ENCODE measurements at regions not wholly inside any gene's neighbourhood (a gene's known extent, or its start where the extent isn't known, plus 50 kb on each side); places are given as distances from the start of the nearest gene placed in this dataset.

- TF ChIP-seq, protein P1, sequence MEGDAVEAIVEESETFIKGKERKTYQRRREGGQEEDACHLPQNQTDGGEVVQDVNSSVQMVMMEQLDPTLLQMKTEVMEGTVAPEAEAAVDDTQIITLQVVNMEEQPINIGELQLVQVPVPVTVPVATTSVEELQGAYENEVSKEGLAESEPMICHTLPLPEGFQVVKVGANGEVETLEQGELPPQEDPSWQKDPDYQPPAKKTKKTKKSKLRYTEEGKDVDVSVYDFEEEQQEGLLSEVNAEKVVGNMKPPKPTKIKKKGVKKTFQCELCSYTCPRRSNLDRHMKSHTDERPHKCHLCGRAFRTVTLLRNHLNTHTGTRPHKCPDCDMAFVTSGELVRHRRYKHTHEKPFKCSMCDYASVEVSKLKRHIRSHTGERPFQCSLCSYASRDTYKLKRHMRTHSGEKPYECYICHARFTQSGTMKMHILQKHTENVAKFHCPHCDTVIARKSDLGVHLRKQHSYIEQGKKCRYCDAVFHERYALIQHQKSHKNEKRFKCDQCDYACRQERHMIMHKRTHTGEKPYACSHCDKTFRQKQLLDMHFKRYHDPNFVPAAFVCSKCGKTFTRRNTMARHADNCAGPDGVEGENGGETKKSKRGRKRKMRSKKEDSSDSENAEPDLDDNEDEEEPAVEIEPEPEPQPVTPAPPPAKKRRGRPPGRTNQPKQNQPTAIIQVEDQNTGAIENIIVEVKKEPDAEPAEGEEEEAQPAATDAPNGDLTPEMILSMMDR (IDR thresholded peaks at IDR 0.05 in 2 of 3, conservative IDR thresholded peaks at IDR 0.05 in 1 of 3; ENCODE audit: borderline replicate concordance in 1 of 3, insufficient read depth in 1 of 3, low read depth in 2 of 3, low read length in 2 of 3) = no peak
- no peak for TF ChIP-seq SRF (IDR thresholded peaks at IDR 0.05; ENCODE audit: low read depth)
Measured at GRCh38 chr13:97111756-97112155, 110.4 kb upstream of the MBNL2 start (continued).

GRCh38 chr13:97112446-97113152, 109.5 kb upstream of the MBNL2 start:
- CTCF ChIA-PET = interaction anchor here (1.1 to 1.7 kb wide), 3 partner anchors 29 to 246 kb away, joined by 3 to 6 read pairs (median 4); no protein-coding TSS in a partner anchor
- RAD21 ChIA-PET (ENCODE audit: low non-redundant PET in 1 of 2, low total read pairs in 2 of 2, uncharacterized antibody in 2 of 2, unreplicated experiment in 2 of 2) = no interaction called here
- H3K27ac ChIP-seq (ENCODE audit: low read depth, low read length) = no peak overlapping the region

More at GRCh38 chr13:97112446-97113152, 109.5 kb upstream of the MBNL2 start:
- H3K27me3 ChIP-seq (ENCODE audit: insufficient read depth, low read length) = no peaks in the 10 kb centered on the region
- no peak overlapping the region for H3K9ac ChIP-seq (ENCODE audit: low read length)
- H3K9me3 ChIP-seq (ENCODE audit: control insufficient read depth in 1 of 2, insufficient read depth in 1 of 2, low read depth in 1 of 2, low read length in 2 of 2) = no peaks in the 10 kb centered on the region
- POLR2A ChIA-PET = interaction anchor here (1.1 to 1.4 kb wide), 2 partner anchors 109 to 142 kb away, joined by 3 read pairs; partner anchors contain the start of gene MBNL2
- no peaks in the 10 kb centered on the region for H3K36me3 ChIP-seq (ENCODE audit: control insufficient read depth in 1 of 2, insufficient read depth in 2 of 2, low read length in 2 of 2)
- intact Hi-C loops (cut with micrococcal nuclease) = no loop called here
- no peak for ATAC-seq
- H3K4me3 ChIP-seq (replicated peaks in 1 of 2; ENCODE audit: low read depth in 1 of 2, low read length in 2 of 2) = no peak overlapping the region
- no peak overlapping the region for H2AFZ ChIP-seq (ENCODE audit: low read depth, low read length, poor library complexity, severe bottlenecking)
- TF ChIP-seq CEBPB (IDR thresholded peaks at IDR 0.05; ENCODE audit: low read depth) (no peak), ZBTB33 (IDR thresholded peaks at IDR 0.05; ENCODE audit: extremely low read depth, insufficient replicate concordance, low read length) (no peak), CBX3 (IDR thresholded peaks at IDR 0.05; ENCODE audit: low read depth) (no peak), SIN3A (IDR thresholded peaks at IDR 0.05; ENCODE audit: low read depth) (no peak), SP1 (IDR thresholded peaks at IDR 0.05; ENCODE audit: low read depth) (no peak), EZH2 (IDR thresholded peaks at IDR 0.05) (no peak), TCF7L2 (IDR thresholded peaks at IDR 0.05; ENCODE audit: borderline replicate concordance, extremely low read depth, insufficient read depth, insufficient read length) (no peak), POLR2AphosphoS5 (IDR thresholded peaks at IDR 0.05; ENCODE audit: low read depth, low read length) (no peak), ZFX (IDR thresholded peaks at IDR 0.05) (no peak)
- TF ChIP-seq, protein P2, sequence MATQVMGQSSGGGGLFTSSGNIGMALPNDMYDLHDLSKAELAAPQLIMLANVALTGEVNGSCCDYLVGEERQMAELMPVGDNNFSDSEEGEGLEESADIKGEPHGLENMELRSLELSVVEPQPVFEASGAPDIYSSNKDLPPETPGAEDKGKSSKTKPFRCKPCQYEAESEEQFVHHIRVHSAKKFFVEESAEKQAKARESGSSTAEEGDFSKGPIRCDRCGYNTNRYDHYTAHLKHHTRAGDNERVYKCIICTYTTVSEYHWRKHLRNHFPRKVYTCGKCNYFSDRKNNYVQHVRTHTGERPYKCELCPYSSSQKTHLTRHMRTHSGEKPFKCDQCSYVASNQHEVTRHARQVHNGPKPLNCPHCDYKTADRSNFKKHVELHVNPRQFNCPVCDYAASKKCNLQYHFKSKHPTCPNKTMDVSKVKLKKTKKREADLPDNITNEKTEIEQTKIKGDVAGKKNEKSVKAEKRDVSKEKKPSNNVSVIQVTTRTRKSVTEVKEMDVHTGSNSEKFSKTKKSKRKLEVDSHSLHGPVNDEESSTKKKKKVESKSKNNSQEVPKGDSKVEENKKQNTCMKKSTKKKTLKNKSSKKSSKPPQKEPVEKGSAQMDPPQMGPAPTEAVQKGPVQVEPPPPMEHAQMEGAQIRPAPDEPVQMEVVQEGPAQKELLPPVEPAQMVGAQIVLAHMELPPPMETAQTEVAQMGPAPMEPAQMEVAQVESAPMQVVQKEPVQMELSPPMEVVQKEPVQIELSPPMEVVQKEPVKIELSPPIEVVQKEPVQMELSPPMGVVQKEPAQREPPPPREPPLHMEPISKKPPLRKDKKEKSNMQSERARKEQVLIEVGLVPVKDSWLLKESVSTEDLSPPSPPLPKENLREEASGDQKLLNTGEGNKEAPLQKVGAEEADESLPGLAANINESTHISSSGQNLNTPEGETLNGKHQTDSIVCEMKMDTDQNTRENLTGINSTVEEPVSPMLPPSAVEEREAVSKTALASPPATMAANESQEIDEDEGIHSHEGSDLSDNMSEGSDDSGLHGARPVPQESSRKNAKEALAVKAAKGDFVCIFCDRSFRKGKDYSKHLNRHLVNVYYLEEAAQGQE (IDR thresholded peaks at IDR 0.05; ENCODE audit: low read depth) = no peak
- BruUV-seq (replicated peaks) = no TSS peak
- H4K20me1 ChIP-seq (ENCODE audit: insufficient read depth) = no peaks in the 10 kb centered on the region
- no peak for DNase-seq (ENCODE audit: low read depth, low spot score)
- H3K9me2 ChIP-seq (ENCODE audit: insufficient read depth) = no peaks in the 10 kb centered on the region
- no peaks in the 10 kb centered on the region for H3K79me2 ChIP-seq (ENCODE audit: insufficient read depth, low read length)
- H3K4me2 ChIP-seq (ENCODE audit: low read length) = no peak overlapping the region
- H3K4me1 ChIP-seq (ENCODE audit: control insufficient read depth in 1 of 2, insufficient read depth in 2 of 2, low read length in 2 of 2) = peaks cover 34 to 40% of the 10 kb centered on the region in 2 experiments
